CD4-positive, alpha-beta memory T cell (primary cell): ENCODE measurements at regions not wholly inside any gene's neighbourhood (a gene's known extent, or its start where the extent isn't known, plus 50 kb on each side); places are given as distances from the start of the nearest gene placed in this dataset.

Source experiments
- CTCF ChIA-PET: fragments of 350-600 bp; sonication (Branson Sonifier 250); formaldehyde crosslinking; loops from one replicate; lab custom pipeline; 2021; ENCODE audit warnings: inconsistent platforms; ENCODE audit not compliant: partially characterized antibody; lab: Charles Lee
- POLR2A ChIA-PET: fragments of 350-600 bp; sonication (Branson Sonifier 250); formaldehyde crosslinking; loops from one replicate; lab custom pipeline; 2021; ENCODE audit not compliant: partially characterized antibody; lab: Charles Lee
- DNase-seq, 5 donors: peaks; one replicate each; pipeline versions ENCODE4 v3.0.0 to v3.0.0-alpha.2; 2020 to 2022; ENCODE audit warnings: mixed read lengths in 1 of 5
- H3K27ac ChIP-seq: one replicate; pipeline ENCODE4 v1.7.0; 2013; ENCODE audit warnings: low read depth, low read length
- H3K27me3 ChIP-seq: 2 replicates; pipeline ENCODE4 v1.7.0; 2013; ENCODE audit warnings: mild to moderate bottlenecking, low read length, moderate library complexity; ENCODE audit not compliant: insufficient read depth
- H3K36me3 ChIP-seq: 2 replicates; pipeline ENCODE4 v1.7.0; 2013; ENCODE audit warnings: mild to moderate bottlenecking, low read length, moderate library complexity; ENCODE audit not compliant: insufficient read depth
- H3K4me1 ChIP-seq: 2 replicates; pipeline ENCODE4 v1.7.0; 2013; ENCODE audit warnings: mild to moderate bottlenecking, low read length, moderate library complexity; ENCODE audit not compliant: insufficient read depth
- H3K4me3 ChIP-seq, 2 donors: one replicate each; pipeline ENCODE4 v1.7.0; 2013; ENCODE audit warnings: low read length in 2 of 2, mild to moderate bottlenecking in 1 of 2
- H3K9me3 ChIP-seq, 2 donors: one replicate each; pipeline ENCODE4 v1.7.0; 2013; ENCODE audit warnings: low read length in 2 of 2, control low read depth in 1 of 2; ENCODE audit not compliant: control insufficient read depth in 1 of 2
- H3K27ac Mint-ChIP-seq, 7 donors: one replicate each; pipeline ENCODE4 v1.8.0; 2020 to 2021; ENCODE audit warnings: mixed read lengths in 7 of 7, mild to moderate bottlenecking in 6 of 7, inconsistent platforms in 3 of 7, moderate library complexity in 3 of 7
- H3K27me3 Mint-ChIP-seq, 2 donors: one replicate each; pipeline ENCODE4 v1.8.0; 2020 to 2021; ENCODE audit warnings: mixed read lengths in 2 of 2
- H3K36me3 Mint-ChIP-seq, 2 donors: one replicate each; pipeline ENCODE4 v1.8.0; 2020 to 2021; ENCODE audit warnings: mixed read lengths in 2 of 2, inconsistent platforms in 1 of 2, mild to moderate bottlenecking in 1 of 2
- H3K4me1 Mint-ChIP-seq, 4 donors: one replicate each; pipeline ENCODE4 v1.8.0; 2020 to 2021; ENCODE audit warnings: mixed read lengths in 4 of 4, mild to moderate bottlenecking in 1 of 4
- H3K4me3 Mint-ChIP-seq, 8 donors: one replicate each; pipeline ENCODE4 v1.8.0; 2020 to 2021; ENCODE audit warnings: mixed read lengths in 8 of 8, mild to moderate bottlenecking in 7 of 8, moderate library complexity in 6 of 8, inconsistent platforms in 3 of 8
- H3K9me3 Mint-ChIP-seq, 8 donors: one replicate each; pipeline ENCODE4 v1.8.0; 2020 to 2021; ENCODE audit warnings: mixed read lengths in 8 of 8, mild to moderate bottlenecking in 5 of 8, inconsistent platforms in 3 of 8, moderate library complexity in 1 of 8
- intact Hi-C: fragments of 100-400 bp; cut with micrococcal nuclease; formaldehyde crosslinking; loops from one replicate; pipeline ENCODE4 v1.15.1; 2023

DNA sequence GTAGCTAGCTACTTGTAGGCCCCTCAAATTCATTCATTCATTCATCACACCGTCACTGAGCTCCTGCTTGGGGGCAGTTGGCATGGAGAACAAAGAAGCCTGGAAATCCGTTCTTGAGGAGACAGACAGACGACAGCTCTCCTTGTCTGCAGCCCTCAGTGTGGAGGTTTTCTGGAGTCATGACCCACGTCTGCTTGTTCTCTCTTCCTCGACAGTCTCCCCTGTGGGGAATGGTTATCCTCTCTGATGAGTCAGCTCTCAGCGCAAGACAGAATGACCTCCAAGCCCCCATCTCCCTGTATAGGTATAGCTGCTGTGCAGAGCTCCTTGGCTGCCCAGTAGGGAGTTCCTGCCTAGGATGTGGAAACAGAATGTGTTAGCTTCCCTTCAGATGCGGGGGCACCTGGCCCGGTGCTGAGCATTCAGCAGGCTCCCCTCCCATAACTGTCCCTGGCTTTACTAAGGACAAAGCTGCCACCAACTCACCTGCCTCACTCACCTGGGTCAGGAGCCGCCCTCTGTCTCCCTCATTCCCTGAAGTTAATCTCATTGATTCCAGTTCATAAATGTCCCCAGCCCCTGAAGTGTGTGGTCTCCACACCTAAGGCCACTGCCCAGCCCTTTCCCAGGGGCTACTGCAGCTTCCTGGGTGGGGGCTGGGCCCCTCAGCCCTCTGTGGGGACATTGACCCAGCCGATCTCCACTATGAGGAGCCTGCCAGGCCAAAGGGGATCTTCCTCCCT is 124.7 kb downstream of the ACKR3 start:
- Mint-ChIP-seq H3K4me3 (no peak overlapping the region), H3K9me3 (peaks cover 0 to 3% (median 0%) of the 10 kb centered on the region in 8 donors), H3K4me1 (peaks cover 0 to 1% (median 0%) of the 10 kb centered on the region in 4 donors), H3K27ac (no peak overlapping the region), H3K27me3 (peaks cover 12 to 14% of the 10 kb centered on the region in 2 donors), H3K36me3 (no peaks in the 10 kb centered on the region)
- no peak overlapping the region for H3K4me3 ChIP-seq
- H3K27ac ChIP-seq = no peak overlapping the region
- POLR2A ChIA-PET = no interaction called here
- no peaks in the 10 kb centered on the region for H3K36me3 ChIP-seq
- no peaks in the 10 kb centered on the region for H3K4me1 ChIP-seq
- H3K27me3 ChIP-seq = no peaks in the 10 kb centered on the region
- intact Hi-C loops = no loop called here
- H3K9me3 ChIP-seq = no peaks in the 10 kb centered on the region
- no peak for DNase-seq
- CTCF ChIA-PET = interaction anchor here (1.1 kb wide), 1 partner anchor 341 kb away, joined by 3 read pairs; no protein-coding TSS in a partner anchor

DNA sequence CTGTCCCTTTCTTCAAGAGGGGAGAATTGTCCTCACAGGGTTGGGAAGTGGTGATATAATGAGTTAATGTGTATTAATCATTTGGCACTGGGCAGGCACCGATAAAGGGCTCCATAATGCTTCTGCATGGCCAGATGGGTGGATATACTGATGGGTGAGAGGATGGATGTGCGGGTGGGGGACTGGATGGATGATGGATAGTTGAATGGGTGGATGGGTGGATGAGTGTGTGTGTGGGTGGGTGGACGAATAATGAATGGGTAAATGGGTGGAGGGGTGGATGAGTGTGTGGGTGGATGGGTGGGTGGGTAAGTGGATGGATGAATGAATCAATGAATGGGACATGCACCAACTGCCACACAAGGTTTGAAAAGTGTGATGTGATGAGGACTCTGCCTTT is 127.2 kb downstream of the ACKR3 start:
- CTCF ChIA-PET = no interaction called here
- peaks cover 1 to 8% of the 10 kb centered on the region in 2 donors for H3K27me3 Mint-ChIP-seq

DNA sequence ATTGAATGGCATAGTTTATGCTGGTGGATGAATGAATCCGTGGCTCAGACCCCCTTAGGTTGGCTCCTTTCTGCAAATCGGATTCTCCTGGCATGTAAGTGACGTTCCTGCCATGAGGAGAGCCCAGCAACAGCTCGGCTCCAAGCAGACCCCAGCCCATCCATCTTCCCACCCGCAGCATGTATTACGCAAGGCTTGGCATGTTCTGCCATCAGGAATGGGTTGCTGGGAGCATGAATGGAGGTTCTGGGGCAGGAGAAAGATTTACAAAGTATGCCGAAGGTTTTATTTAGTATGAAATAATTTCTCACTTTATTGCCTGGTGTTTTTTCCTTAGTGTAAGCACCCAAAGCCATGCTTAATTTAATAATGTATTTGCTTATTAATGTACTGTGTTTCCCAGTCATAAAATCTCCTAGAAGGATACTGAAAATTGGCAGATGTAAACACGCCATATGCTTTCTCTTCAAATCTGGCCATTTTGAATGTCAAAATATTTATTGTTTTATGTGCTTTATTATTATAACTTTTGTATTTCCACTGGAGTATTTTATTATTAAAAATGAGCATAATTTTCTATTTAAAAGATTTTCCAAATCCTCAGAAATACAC is 128.5 kb downstream of the ACKR3 start:
- H3K4me1 Mint-ChIP-seq = no peaks in the 10 kb centered on the region
- POLR2A ChIA-PET = no interaction called here
- no peak overlapping the region for H3K4me3 Mint-ChIP-seq
- H3K27me3 Mint-ChIP-seq = peaks cover 1 to 6% of the 10 kb centered on the region in 2 donors
- no peaks in the 10 kb centered on the region for H3K36me3 Mint-ChIP-seq
- CTCF ChIA-PET = no interaction called here
- H3K36me3 ChIP-seq = no peaks in the 10 kb centered on the region
- no peak overlapping the region for H3K4me3 ChIP-seq
- no peaks in the 10 kb centered on the region for H3K4me1 ChIP-seq
- intact Hi-C loops = no loop called here
- H3K27ac Mint-ChIP-seq = no peak overlapping the region
- no peaks in the 10 kb centered on the region for H3K9me3 ChIP-seq
- no peaks in the 10 kb centered on the region for H3K27me3 ChIP-seq
- DNase-seq = no peak
- H3K27ac ChIP-seq = no peak overlapping the region
- peaks cover 0 to under 1% (median 0%) of the 10 kb centered on the region in 8 donors for H3K9me3 Mint-ChIP-seq

More for the DNA sequence above, 127.2 kb downstream of the ACKR3 start:
- no peaks in the 10 kb centered on the region for H3K4me1 Mint-ChIP-seq
- H3K27ac Mint-ChIP-seq = no peak overlapping the region
- Histone ChIP-seq H3K9me3 (no peaks in the 10 kb centered on the region), H3K4me3 (no peak overlapping the region), H3K27ac (no peak overlapping the region), H3K27me3 (no peaks in the 10 kb centered on the region), H3K36me3 (no peaks in the 10 kb centered on the region), H3K4me1 (no peaks in the 10 kb centered on the region)
- no peaks in the 10 kb centered on the region for H3K36me3 Mint-ChIP-seq
- intact Hi-C loops = no loop called here
- POLR2A ChIA-PET = interaction anchor here (0.6 kb wide), 1 partner anchor 1069 kb away, joined by 3 read pairs; no protein-coding TSS in a partner anchor
- H3K9me3 Mint-ChIP-seq = peaks cover 0 to 3% (median 0%) of the 10 kb centered on the region in 8 donors
- DNase-seq = no peak
- H3K4me3 Mint-ChIP-seq = no peak overlapping the region

DNA sequence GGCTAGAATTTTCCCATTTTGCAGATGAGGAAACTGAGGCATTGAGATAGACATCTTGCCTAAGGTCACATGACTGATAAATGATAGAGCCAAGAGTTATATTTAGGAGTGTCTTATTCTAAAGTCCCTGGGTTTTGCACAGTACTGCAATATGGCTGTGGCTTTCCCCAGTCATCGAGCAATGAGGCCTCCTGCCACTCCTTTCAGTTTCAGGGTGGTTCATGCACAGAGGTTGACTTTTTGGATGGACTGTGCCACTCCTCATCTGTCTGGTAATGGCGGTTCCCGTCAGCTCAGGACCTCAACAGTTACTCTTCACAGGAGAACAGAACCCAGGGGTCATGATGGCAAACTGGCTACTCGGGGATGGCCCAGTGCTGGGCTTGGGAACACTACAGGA is 131.1 kb downstream of the ACKR3 start:
- Histone ChIP-seq H3K36me3 (no peaks in the 10 kb centered on the region), H3K27ac (no peak overlapping the region), H3K27me3 (no peaks in the 10 kb centered on the region), H3K9me3 (no peaks in the 10 kb centered on the region), H3K4me1 (no peaks in the 10 kb centered on the region), H3K4me3 (no peak overlapping the region)
- H3K27ac Mint-ChIP-seq = no peak overlapping the region
- no peaks in the 10 kb centered on the region for H3K36me3 Mint-ChIP-seq
- POLR2A ChIA-PET = no interaction called here
- no peak for DNase-seq
- CTCF ChIA-PET = no interaction called here
- no peaks in the 10 kb centered on the region for H3K4me1 Mint-ChIP-seq
- H3K9me3 Mint-ChIP-seq = no peaks in the 10 kb centered on the region
- H3K27me3 Mint-ChIP-seq = peaks cover 1 to 3% of the 10 kb centered on the region in 2 donors
- intact Hi-C loops = no loop called here
- no peak overlapping the region for H3K4me3 Mint-ChIP-seq

DNA sequence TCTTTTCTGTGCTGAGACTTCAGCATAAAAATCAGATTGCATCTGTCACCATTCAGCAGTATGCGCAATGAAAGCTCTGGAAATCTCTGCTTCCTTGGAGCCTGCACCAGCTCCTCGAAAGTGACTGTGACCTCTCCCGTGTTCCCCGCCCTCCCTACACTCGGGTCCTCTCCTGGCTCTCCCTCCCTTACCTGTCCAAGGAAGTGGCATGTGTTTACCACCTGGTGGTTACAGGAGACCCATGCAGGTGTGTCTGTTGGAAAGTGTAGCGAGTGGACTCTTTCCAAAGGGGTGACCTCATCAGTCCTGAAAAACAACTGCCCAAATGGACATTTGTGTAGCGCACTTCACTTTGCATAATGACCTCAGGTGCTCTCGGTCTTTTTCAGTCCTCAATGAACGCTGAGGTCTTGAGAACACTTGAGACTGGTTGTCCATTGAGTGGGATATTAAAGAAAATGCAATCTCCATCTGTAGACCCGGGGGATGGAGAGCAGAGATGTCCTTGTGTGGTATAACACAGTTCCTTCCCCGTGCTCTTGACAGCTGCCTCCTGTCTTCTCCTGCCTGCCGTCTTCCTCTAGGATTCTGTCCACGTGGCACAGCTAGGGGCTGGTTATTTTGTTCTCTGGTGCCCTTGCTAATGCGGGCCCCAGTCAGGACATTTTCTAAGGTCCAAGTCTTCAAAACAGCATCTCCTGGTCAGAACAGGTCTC is 133.2 kb downstream of the ACKR3 start:
- H3K4me3 Mint-ChIP-seq = no peak overlapping the region
- no peaks in the 10 kb centered on the region for H3K4me1 Mint-ChIP-seq
- ChIA-PET CTCF (no interaction called here), POLR2A (no interaction called here)
- no peak overlapping the region for H3K27ac Mint-ChIP-seq
- DNase-seq = no peak
- Histone ChIP-seq H3K4me3 (no peak overlapping the region), H3K9me3 (no peaks in the 10 kb centered on the region), H3K36me3 (no peaks in the 10 kb centered on the region), H3K27me3 (no peaks in the 10 kb centered on the region), H3K27ac (no peak overlapping the region), H3K4me1 (no peaks in the 10 kb centered on the region)
- H3K9me3 Mint-ChIP-seq = no peaks in the 10 kb centered on the region
- no peaks in the 10 kb centered on the region for H3K36me3 Mint-ChIP-seq
- H3K27me3 Mint-ChIP-seq = peaks cover 0 to 3% of the 10 kb centered on the region in 2 donors
- intact Hi-C loops = no loop called here

DNA sequence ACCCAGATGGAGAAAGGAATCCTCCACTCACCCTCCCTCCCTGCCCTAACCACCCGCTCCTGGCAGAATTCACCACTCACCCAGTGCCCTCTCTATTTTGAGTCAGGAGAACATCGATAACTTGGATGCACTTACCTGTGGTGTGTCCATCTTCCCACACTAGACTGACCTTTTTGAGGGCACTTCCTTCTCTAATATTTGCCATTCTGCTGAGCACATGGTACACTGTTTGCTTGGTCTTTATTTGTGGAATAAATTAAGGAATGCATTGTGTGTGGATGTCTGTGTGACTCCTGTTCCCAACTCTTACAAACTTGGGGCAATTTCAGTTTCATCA is 133.7 kb downstream of the ACKR3 start:
- H3K36me3 Mint-ChIP-seq = no peaks in the 10 kb centered on the region
- H3K36me3 ChIP-seq = no peaks in the 10 kb centered on the region
- ChIA-PET POLR2A (no interaction called here), CTCF (no interaction called here)
- H3K27me3 ChIP-seq = no peaks in the 10 kb centered on the region
- H3K4me3 Mint-ChIP-seq = no peak overlapping the region
- no peak overlapping the region for H3K27ac ChIP-seq
- H3K9me3 Mint-ChIP-seq = no peaks in the 10 kb centered on the region
- H3K4me1 Mint-ChIP-seq = no peaks in the 10 kb centered on the region
- H3K27ac Mint-ChIP-seq = no peak overlapping the region
- H3K9me3 ChIP-seq = no peaks in the 10 kb centered on the region
- no peaks in the 10 kb centered on the region for H3K4me1 ChIP-seq
- intact Hi-C loops = no loop called here
- DNase-seq = no peak
- H3K27me3 Mint-ChIP-seq = peaks cover 0 to 3% of the 10 kb centered on the region in 2 donors
- H3K4me3 ChIP-seq = no peak overlapping the region

DNA sequence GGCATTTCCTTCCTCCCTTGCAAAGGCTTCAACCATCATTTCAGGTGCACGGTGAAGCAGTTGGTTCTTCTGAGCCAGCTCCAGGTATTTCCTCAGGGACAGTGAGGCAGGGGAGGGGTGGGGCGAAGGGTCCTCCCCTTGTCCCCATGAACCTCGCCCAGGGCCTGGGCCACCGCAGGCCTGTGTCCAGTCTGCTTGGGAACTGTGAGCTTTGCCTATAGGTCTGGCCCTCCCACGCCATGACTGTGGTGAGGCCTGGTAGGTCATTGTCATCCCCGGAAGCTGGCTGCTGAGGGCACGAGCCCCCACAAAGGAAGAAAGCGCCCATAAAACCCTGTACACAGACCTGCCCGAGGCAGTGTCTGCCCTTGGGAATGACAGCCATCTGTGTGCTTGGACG is 134.3 kb downstream of the ACKR3 start:
- DNase-seq = no peak
- Mint-ChIP-seq H3K27ac (no peak overlapping the region), H3K4me3 (no peak overlapping the region), H3K27me3 (peaks cover 0 to 3% of the 10 kb centered on the region in 2 donors), H3K36me3 (no peaks in the 10 kb centered on the region), H3K9me3 (no peaks in the 10 kb centered on the region), H3K4me1 (no peaks in the 10 kb centered on the region)
- POLR2A ChIA-PET = no interaction called here
- H3K4me3 ChIP-seq = no peak overlapping the region
- intact Hi-C loops = no loop called here
- CTCF ChIA-PET = no interaction called here
- no peaks in the 10 kb centered on the region for H3K9me3 ChIP-seq
- no peaks in the 10 kb centered on the region for H3K4me1 ChIP-seq
- H3K27me3 ChIP-seq = no peaks in the 10 kb centered on the region
- no peaks in the 10 kb centered on the region for H3K36me3 ChIP-seq
- no peak overlapping the region for H3K27ac ChIP-seq
